Activated T-cell treated with anti-CD3 and anti-CD28 coated beads for 48 hours (primary cell): ENCODE measurements at regions not wholly inside any gene's neighbourhood (a gene's known extent, or its start where the extent isn't known, plus 50 kb on each side); places are given as distances from the start of the nearest gene placed in this dataset.
A peak's percentile ranks its signal among the peaks of the same experiment; 100 is the strongest.

Experiments used
- DNase-seq: peaks from one replicate; pipeline ENCODE4 v3.0.0-alpha.2; 2020; ENCODE audit warnings: low read depth

- DNase-seq = no peak
Observed at GRCh38 chrX:39915596-39915995, 182.2 kb downstream of the BCOR start.

GRCh38 chrX:39921838-39922237 is 175.9 kb downstream of the BCOR start:
- no peak for DNase-seq

- DNase-seq = no peak
Observed at GRCh38 chrX:39922488-39922887, 175.3 kb downstream of the BCOR start.

GRCh38 chrX:39922926-39923325 is 174.8 kb downstream of the BCOR start:
- no peak for DNase-seq

- no peak for DNase-seq
Observed at GRCh38 chrX:39927380-39927779, 170.4 kb downstream of the BCOR start.

- DNase-seq = no peak
Observed at GRCh38 chrX:39928704-39929378, 168.9 kb downstream of the BCOR start.

- no peak for DNase-seq
Observed at GRCh38 chrX:39929379-39930025, 168.3 kb downstream of the BCOR start.

GRCh38 chrX:39930786-39931528 is 166.8 kb downstream of the BCOR start:
- DNase-seq = no peak

- no peak for DNase-seq
Observed at GRCh38 chrX:39931529-39932282, 166.1 kb downstream of the BCOR start.

- DNase-seq = no peak
Observed at GRCh38 chrX:39935411-39936064, 162.2 kb downstream of the BCOR start.

GRCh38 chrX:39936886-39937770 is 160.6 kb downstream of the BCOR start:
- peak; percentile 6 for DNase-seq

- DNase-seq = no peak
Observed at GRCh38 chrX:39938466-39938865, 159.3 kb downstream of the BCOR start.

GRCh38 chrX:39939678-39940077 is 158.1 kb downstream of the BCOR start:
- no peak for DNase-seq

- DNase-seq = no peak
Observed at GRCh38 chrX:39941332-39941920, 156.3 kb downstream of the BCOR start.

GRCh38 chrX:39944416-39944815 is 153.3 kb downstream of the BCOR start:
- no peak for DNase-seq

- no peak for DNase-seq
Observed at GRCh38 chrX:39945709-39946108, 152.0 kb downstream of the BCOR start.

GRCh38 chrX:39946822-39947221 is 150.9 kb downstream of the BCOR start:
- DNase-seq = no peak

- DNase-seq = no peak
Observed at GRCh38 chrX:39948582-39948981, 149.2 kb downstream of the BCOR start.

- DNase-seq = no peak
Observed at GRCh38 chrX:39950018-39950688, 147.6 kb downstream of the BCOR start.

- DNase-seq = no peak
Observed at GRCh38 chrX:39952989-39953388, 144.8 kb downstream of the BCOR start.
